Muscle layer of colon (tissue), 2 donors: ENCODE measurements at regions not wholly inside any gene's neighbourhood (a gene's known extent, or its start where the extent isn't known, plus 50 kb on each side); places are given as distances from the start of the nearest gene placed in this dataset.
"Not testable (repeated sequence)": the region's sequence is repeated elsewhere in the genome, so short reads cannot be mapped to it uniquely, and the experiment has no call there.

Experiments
- H3K27ac ChIP-seq: one replicate; pipeline ENCODE4 v1.7.0; 2013; ENCODE audit warnings: low read depth, mild to moderate bottlenecking, low read length, moderate library complexity
- H3K27me3 ChIP-seq, 2 donors: one replicate each; pipeline ENCODE4 v1.7.0; 2013; ENCODE audit warnings: low read length in 2 of 2, mild to moderate bottlenecking in 2 of 2; ENCODE audit not compliant: insufficient read depth in 2 of 2, control insufficient read depth in 1 of 2
- H3K36me3 ChIP-seq: one replicate; pipeline ENCODE4 v1.7.0; 2013; ENCODE audit warnings: mild to moderate bottlenecking, low read length; ENCODE audit not compliant: insufficient read depth
- H3K4me1 ChIP-seq: one replicate; pipeline ENCODE4 v1.7.0; 2013; ENCODE audit warnings: mild to moderate bottlenecking, low read length; ENCODE audit not compliant: insufficient read depth
- H3K4me3 ChIP-seq, 2 donors: one replicate each; pipeline ENCODE4 v1.7.0; 2013; ENCODE audit warnings: low read length in 2 of 2, low read depth in 1 of 2, mild to moderate bottlenecking in 1 of 2, moderate library complexity in 1 of 2
- H3K9ac ChIP-seq: one replicate; pipeline ENCODE4 v1.7.0; 2013; ENCODE audit warnings: low read length
- H3K9me3 ChIP-seq: one replicate; pipeline ENCODE4 v1.7.0; 2013; ENCODE audit warnings: mild to moderate bottlenecking, low read length
- donor health status: abdominal sarcoma.
- donor health status: Adenocarcinoma of cecum.

- Histone ChIP-seq H3K9me3 (no peaks in the 10 kb centered on the region), H3K27me3 (no peaks in the 10 kb centered on the region), H3K27ac (no peak overlapping the region), H3K36me3 (no peaks in the 10 kb centered on the region), H3K4me1 (no peaks in the 10 kb centered on the region), H3K9ac (no peak overlapping the region), H3K4me3 (no peak overlapping the region)
These were observed 398.6 kb downstream of the DCDC2C start for GRCh38 chr2:4101936-4102335.

- H3K4me3 ChIP-seq = no peak overlapping the region
- no peaks in the 10 kb centered on the region for H3K36me3 ChIP-seq
- H3K27me3 ChIP-seq = no peaks in the 10 kb centered on the region
- H3K4me1 ChIP-seq = no peaks in the 10 kb centered on the region
- no peak overlapping the region for H3K9ac ChIP-seq
- no peak overlapping the region for H3K27ac ChIP-seq
- no peaks in the 10 kb centered on the region for H3K9me3 ChIP-seq
These were observed 403.8 kb downstream of the DCDC2C start for GRCh38 chr2:4107179-4107578.

- Histone ChIP-seq H3K27me3 (no peaks in the 10 kb centered on the region), H3K36me3 (no peaks in the 10 kb centered on the region), H3K4me1 (no peaks in the 10 kb centered on the region), H3K27ac (no peak overlapping the region), H3K9me3 (no peaks in the 10 kb centered on the region), H3K9ac (no peak overlapping the region), H3K4me3 (no peak overlapping the region)
These were observed 406.9 kb downstream of the DCDC2C start for GRCh38 chr2:4110273-4110672.

- not testable (repeated sequence) for H3K36me3 ChIP-seq, H3K27me3 ChIP-seq, H3K4me1 ChIP-seq, H3K9me3 ChIP-seq, H3K27ac ChIP-seq, H3K9ac ChIP-seq, H3K4me3 ChIP-seq
These were observed 412.1 kb downstream of the DCDC2C start for GRCh38 chr2:4115435-4115834.

- no peaks in the 10 kb centered on the region for H3K9me3 ChIP-seq
- H3K27ac ChIP-seq = no peak overlapping the region
- no peak overlapping the region for H3K4me3 ChIP-seq
- H3K36me3 ChIP-seq = no peaks in the 10 kb centered on the region
- no peak overlapping the region for H3K9ac ChIP-seq
- no peaks in the 10 kb centered on the region for H3K4me1 ChIP-seq
- H3K27me3 ChIP-seq = no peaks in the 10 kb centered on the region
These were observed 419.4 kb downstream of the DCDC2C start for GRCh38 chr2:4122726-4123125.

- H3K36me3 ChIP-seq = no peaks in the 10 kb centered on the region
- no peak overlapping the region for H3K27ac ChIP-seq
- H3K9me3 ChIP-seq = no peaks in the 10 kb centered on the region
- H3K27me3 ChIP-seq = no peaks in the 10 kb centered on the region
- no peak overlapping the region for H3K4me3 ChIP-seq
- no peaks in the 10 kb centered on the region for H3K4me1 ChIP-seq
- no peak overlapping the region for H3K9ac ChIP-seq
These were observed 427.3 kb downstream of the DCDC2C start for GRCh38 chr2:4130651-4131050.

- no peak overlapping the region for H3K4me3 ChIP-seq
- H3K27ac ChIP-seq = no peak overlapping the region
- H3K9ac ChIP-seq = no peak overlapping the region
- no peaks in the 10 kb centered on the region for H3K4me1 ChIP-seq
- no peaks in the 10 kb centered on the region for H3K9me3 ChIP-seq
- no peaks in the 10 kb centered on the region for H3K36me3 ChIP-seq
- no peaks in the 10 kb centered on the region for H3K27me3 ChIP-seq
These were observed 431.5 kb downstream of the DCDC2C start for GRCh38 chr2:4134551-4135550.

- Histone ChIP-seq H3K27ac (no peak overlapping the region), H3K27me3 (no peaks in the 10 kb centered on the region)
These were observed 432.4 kb downstream of the DCDC2C start for GRCh38 chr2:4135765-4136164.

GRCh38 chr2:4139316-4139715, 435.9 kb downstream of the DCDC2C start:
- Histone ChIP-seq H3K27ac (no peak overlapping the region), H3K9me3 (no peaks in the 10 kb centered on the region), H3K4me3 (no peak overlapping the region), H3K9ac (no peak overlapping the region), H3K36me3 (no peaks in the 10 kb centered on the region), H3K27me3 (no peaks in the 10 kb centered on the region), H3K4me1 (no peaks in the 10 kb centered on the region)

More at GRCh38 chr2:4135765-4136164, 432.4 kb downstream of the DCDC2C start:
- H3K9me3 ChIP-seq = no peaks in the 10 kb centered on the region
- no peaks in the 10 kb centered on the region for H3K36me3 ChIP-seq
- H3K4me3 ChIP-seq = no peak overlapping the region
- no peaks in the 10 kb centered on the region for H3K4me1 ChIP-seq
- H3K9ac ChIP-seq = no peak overlapping the region

GRCh38 chr2:4139731-4140130, 436.4 kb downstream of the DCDC2C start:
- H3K4me1 ChIP-seq = no peaks in the 10 kb centered on the region
- H3K9me3 ChIP-seq = no peaks in the 10 kb centered on the region
- no peak overlapping the region for H3K27ac ChIP-seq
- no peaks in the 10 kb centered on the region for H3K36me3 ChIP-seq
- no peaks in the 10 kb centered on the region for H3K27me3 ChIP-seq
- H3K9ac ChIP-seq = no peak overlapping the region
- no peak overlapping the region for H3K4me3 ChIP-seq

- Histone ChIP-seq H3K9me3 (no peaks in the 10 kb centered on the region), H3K27me3 (no peaks in the 10 kb centered on the region), H3K9ac (no peak overlapping the region), H3K36me3 (no peaks in the 10 kb centered on the region), H3K27ac (no peak overlapping the region), H3K4me1 (no peaks in the 10 kb centered on the region), H3K4me3 (no peak overlapping the region)
These were observed 437.1 kb downstream of the DCDC2C start for GRCh38 chr2:4140281-4140970.
